HT1080 (cell line): ENCODE measurements at regions not wholly inside any gene's neighbourhood (a gene's known extent, or its start where the extent isn't known, plus 50 kb on each side); places are given as distances from the start of the nearest gene placed in this dataset.
A peak's percentile ranks its signal among the peaks of the same experiment; 100 is the strongest.
"Not testable (repeated sequence)": the region's sequence is repeated elsewhere in the genome, so short reads cannot be mapped to it uniquely, and the experiment has no call there.

ENCODE experiments used
- DNase-seq: peaks from one replicate; pipeline ENCODE4 v3.0.0-alpha.2; 2015; ENCODE audit warnings: low read depth

DNA sequence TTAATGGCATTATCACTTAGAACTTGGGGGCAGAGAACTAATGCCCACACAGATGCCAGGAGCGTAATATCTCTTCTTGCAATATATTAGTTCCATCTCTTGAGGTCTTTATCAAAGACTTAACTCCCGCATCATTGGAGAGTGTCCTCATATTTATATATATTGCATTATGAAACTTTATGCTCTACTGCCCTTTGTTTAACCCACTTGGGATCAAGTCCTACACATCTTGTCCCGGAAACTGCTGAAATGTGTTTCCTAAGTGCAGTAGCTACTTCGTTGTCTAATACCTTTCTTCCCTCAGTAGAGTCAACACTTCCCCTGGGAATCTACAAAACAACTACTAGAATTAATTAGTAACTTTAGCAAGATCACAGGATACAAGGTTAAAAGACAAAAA, 1029.2 kb downstream of the OTOL1 start:
- DNase-seq = no peak

DNA sequence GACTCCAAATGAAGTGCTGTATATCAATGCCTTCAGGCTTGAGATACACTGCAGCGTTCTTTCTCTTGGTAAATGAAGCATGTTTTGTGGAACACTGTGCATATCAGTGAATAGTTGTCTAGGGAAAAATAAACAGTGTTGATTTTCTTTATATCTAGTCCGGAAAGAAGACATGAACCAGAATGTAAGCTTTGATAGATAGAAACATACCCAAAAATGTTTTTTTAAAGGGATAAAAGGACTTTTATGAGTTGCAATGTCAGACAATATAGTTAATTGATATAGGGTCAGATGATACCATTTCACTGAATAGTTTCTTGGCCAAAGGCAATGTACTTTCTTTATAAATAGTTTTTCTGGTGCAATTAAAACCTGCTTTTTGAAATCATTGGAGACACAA, 1037.8 kb downstream of the OTOL1 start:
- DNase-seq = no peak

DNA sequence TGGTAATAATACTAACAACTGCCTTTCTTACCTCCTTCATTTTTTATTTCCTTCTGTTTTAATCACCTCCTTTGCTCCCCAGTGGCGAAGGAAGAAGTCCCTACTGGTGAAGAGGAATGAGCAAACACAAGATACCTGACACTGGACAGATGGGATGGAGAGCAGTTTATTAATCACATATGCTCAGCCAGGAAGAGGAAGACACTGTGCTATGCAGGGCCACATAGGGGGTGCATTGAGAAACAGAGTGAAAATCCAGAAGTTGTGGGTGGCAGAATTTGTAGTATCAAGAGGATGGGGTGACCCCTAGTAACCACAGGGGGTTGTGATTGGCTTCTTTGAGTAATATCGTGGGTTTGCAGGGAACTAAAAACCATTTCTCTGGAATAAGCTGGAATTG, 1041.9 kb downstream of the OTOL1 start:
- DNase-seq = no peak

DNA sequence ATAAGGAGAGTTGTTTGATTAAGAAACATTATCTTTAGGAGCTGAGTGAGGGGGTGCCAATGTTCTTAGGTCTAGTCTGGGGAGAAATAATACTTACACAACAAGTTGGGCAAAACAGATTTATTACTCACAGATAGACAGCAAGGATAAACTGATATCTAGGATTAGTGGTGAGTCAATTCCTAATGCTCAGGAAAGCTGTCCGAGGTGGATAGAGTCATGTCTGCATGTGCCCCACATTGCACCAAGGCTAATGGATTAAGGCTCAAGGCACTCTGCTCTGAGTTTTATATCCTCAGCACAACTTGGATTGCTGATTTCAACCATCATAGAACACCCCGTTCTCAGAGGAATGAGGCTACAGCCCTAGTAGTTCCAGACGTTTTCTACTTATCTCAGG, 1042.3 kb downstream of the OTOL1 start:
- DNase-seq = no peak

DNA sequence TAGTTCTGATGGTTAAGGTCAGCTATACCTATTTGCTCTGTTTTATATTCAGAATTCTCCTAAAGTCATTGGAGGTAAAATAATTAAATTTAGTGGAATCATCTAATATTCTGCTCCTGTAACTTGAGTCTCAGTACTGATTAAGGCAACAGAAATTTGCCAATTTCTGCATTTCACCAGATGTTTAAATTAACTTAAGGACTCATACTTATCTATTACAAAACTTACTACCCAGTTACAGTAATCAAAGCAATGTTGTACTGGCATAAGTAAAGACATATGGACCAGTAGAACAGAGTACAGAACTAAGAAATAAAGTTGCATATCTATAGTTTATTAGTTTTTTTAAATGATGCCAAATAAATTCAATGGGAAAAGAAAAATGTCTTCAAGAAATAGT, 1043.8 kb downstream of the OTOL1 start:
- no peak for DNase-seq

DNA sequence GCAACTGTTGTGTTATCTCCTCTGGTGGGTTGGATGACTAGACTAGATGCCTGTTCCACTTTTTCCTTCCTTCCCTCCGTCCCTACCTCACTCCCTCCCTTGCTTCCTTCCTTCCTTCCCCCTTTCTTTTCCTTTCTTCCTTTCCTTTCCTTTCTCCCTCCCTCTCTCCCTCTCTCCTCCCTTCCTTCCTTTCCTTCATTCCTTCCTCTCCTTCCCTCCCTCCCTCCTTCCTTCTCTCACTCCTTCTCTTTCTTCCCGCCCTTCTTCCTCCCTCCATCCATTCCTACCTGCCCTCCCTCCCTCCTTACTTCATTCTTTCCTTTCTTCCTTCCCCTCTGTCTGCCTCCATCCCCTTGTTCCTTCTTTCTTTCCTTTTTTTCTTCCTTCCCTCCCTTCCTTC, 1045.3 kb downstream of the OTOL1 start:
- DNase-seq = no peak

DNA sequence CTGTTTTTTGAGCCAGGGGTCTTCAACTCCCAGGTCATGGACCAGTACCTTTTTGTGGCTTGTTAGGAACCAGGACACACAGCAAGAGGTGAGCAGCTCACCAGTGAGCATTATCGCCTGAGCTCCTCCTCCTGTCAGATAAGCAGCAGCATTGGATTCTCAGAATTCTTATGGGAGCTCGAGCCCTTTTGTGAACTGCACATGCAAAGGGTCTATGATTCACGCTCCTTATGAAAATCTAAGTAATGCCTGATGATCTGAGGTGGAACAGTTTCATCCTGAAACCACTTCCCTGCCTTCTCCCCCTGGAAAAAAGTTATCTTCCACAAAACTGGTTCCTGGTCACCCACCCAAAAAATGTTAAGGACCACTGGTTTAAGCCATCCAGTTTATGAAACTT, 1047.6 kb downstream of the OTOL1 start:
- DNase-seq = no peak

- DNase-seq = no peak
Measured at GRCh38 chr3:162546910-162547309, 1050.3 kb downstream of the OTOL1 start.

GRCh38 chr3:162547321-162547720, 1050.7 kb downstream of the OTOL1 start:
- DNase-seq = no peak

DNA sequence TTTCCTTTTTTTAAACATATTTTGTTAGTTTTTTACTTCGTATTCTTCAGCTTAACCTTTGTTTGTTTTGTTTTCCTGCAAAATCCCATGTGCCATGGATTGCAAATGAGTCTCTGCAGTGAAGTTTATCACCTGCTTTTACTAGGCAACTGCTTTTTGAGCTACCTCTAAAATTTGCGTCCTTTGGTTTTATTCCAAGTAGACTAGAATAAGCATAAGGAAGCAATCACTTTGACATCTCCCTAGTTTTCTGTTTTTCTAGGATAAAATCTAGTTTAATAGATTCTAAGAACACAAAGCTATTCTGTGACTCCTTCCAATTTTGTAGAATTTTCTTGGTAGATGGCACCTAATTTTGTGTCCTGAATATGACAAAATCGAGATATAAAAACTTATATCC, 1059.2 kb downstream of the OTOL1 start:
- DNase-seq = no peak

- no peak for DNase-seq
Measured at GRCh38 chr3:162558016-162558415, 1061.4 kb downstream of the OTOL1 start.

DNA sequence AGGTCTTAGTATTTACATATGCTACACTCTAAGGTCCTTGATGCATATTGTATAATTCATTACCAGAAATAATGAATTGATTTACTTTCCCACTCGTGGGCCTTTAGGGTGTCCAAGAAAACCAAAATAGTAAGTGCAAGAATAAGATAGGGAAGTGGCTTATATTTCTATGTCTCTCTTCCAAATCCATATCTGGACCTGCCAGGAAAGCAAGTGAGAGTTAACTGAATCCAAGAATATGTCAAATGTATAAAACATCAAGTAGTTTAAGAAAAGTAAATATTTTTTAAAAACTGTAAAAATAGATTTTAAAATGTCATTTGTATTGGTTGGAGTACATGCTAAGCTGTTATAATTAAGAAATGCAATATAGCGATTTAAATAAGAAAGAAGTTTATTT, 1072.1 kb downstream of the OTOL1 start:
- no peak for DNase-seq

DNA sequence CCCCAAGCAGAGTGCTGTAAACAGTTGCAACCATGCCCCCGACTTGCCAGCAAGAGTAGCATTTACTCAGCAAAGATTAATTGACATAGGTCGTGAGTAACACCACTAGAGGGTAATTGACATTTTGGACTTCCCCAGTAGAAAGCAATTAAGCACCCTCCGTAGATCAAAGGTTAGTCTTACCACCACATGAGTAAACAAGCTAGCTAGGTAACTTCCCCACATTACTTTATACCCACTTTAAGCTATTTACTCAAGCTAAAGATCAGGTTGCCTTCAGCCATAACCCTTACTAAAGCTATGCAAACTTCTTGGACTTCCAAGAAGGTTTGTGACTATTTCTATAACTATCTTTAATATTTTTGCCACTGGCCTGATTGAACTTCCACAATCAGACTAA, 1072.7 kb downstream of the OTOL1 start:
- no peak for DNase-seq

DNA sequence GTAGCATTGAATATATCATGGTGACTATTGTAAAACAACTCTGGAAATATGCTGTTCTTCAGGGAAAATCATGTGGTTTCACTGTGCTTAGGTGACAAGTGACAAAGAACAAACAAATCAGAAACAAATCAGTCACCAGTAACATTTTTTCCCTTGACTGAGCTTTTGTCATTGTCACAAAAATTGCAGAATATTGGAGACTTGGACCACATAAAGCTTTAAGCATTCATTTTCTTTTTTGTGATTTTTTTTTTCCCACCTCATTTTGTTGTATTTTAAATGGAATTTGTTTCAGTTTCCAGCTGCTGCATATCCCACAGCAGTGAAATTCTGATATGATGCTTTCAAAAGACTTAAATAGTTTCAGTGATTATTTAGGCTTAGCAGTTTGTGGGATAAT, 1088.4 kb downstream of the OTOL1 start:
- DNase-seq = no peak

- DNase-seq = peak; percentile 14
Measured at GRCh38 chr3:162586591-162586990, 1090.0 kb downstream of the OTOL1 start.

DNA sequence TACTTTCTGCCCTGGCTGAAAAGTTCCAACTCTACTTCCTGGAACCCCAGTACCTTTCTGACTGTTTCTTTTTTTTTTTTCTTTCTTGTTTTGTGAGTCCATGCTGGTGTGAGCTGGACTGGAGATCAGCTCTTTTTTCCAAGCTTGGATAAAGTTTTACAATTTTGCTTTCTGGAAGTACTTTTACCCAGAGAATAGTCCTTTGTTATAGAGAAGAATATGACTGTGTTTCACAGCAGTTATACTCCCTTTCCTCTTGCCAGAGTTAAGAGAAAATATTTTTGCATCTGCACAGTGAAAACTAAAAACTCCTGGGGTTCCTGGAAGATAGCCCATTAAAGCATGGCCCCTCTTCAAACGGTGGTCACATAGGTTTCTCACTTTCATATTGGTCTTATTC, 1100.6 kb downstream of the OTOL1 start:
- no peak for DNase-seq

- peak; percentile 36 for DNase-seq
Measured at GRCh38 chr3:162598500-162598899, 1101.9 kb downstream of the OTOL1 start.

DNA sequence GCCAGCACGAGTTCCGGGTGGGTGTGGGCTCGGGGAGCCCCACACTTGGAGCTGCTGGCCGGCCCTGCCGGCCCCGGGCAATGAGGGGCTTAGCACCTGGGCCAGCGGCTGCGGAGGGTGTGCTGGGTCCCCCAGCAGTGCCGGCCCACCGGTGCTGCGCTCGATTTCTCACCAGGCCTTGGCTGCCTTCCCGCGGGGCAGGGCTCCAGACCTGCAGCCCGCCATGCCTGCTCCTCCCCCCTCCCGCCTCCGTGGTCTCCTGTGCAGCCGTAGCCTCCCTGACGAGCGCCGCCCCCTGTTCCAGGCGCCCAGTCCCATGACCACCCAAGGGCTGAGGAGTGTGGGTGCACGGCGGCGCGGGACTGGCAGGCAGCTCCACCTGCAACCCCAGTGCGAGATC, 1103.1 kb downstream of the OTOL1 start:
- not testable (repeated sequence) for DNase-seq

DNA sequence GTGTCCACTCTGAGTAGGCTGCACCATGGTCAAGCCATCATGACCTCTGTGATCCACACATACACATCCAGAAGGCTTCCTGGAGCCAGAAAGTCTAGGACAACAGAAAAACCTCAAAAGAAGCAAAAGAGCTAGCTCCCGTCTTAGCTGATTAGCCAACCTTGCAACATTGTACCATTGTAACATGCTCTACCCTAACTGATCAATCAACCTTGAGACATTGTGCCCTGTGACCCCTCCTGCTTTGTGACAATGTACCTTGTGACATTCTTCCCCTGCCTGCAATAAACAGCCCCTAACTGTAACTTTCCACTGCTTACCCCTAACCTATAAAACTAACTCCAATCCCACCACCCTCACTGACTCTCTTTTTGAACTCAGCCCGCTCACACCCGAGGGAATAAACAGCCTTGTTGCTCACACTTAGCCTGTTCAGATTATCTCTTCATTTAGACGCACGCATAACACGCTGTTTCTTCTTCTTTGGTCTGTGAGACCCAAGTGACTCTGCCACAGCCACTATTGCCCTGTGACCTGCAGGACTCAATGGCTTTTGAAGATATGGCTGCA, 1104.6 kb downstream of the OTOL1 start:
- DNase-seq = no peak

DNA sequence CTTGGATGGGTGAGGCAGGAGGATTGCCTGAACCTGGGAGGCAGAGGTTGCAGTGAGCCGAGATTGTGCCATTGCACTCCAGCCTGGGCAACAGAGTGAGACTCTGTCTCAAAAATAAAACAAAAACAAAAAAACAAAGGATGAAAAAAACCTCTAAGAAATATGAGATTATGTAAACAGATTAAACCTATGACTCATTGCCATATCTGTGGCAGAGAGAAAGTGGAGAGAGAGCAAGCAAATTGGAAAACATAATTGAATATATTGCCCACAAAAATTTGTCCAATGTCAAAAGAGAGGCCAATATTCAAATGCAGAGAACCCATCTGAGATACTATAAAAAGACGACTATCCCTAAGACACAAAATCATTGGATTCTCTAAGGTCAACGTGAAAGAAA, 1106.0 kb downstream of the OTOL1 start:
- peak; percentile 19 for DNase-seq

DNA sequence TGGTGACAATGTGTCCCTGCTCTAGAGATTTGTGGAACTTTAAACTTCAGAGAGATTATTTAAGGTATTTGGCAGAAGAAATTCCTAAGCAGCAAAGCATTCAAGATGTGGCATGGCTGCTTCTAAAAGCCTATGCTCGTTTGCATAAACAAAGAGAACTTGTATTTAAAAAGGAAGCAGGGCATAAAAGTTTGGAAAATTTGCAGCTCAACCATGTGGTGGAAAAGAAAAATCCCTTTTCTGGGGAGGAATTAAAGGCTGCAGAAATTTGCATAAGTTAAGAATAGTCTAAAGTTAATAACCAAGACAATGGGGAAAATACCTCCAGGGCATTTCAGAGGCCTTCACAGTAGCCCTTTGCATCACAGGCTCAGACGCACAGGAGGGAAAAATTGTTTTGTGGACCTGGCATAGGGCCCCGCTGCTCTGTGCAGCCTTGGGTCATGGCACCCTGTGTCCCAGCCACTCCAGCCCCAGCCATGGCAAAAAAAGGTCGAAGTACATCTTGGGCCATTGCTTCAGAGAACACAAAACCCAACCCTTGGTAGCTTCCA, 1109.1 kb downstream of the OTOL1 start:
- no peak for DNase-seq

GRCh38 chr3:162610261-162610660, 1113.7 kb downstream of the OTOL1 start:
- no peak for DNase-seq

DNA sequence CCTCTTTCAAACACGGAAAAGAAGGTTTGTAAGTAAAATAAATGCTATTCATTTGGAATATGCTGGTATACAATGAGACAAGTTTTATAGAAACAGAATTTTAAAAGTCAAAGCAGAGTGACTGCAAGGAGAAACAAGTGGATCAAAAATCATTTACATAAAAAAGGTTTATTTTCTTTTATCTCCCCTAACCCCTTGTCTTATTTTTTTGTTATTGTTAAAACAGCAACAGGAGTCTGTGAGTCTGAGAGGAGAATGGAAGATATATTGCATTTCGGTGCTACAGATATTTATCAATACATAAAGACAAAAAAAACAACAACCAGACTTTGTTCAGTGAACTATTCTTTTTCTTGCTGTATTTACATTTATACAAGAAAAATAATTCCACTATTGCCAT, 1116.4 kb downstream of the OTOL1 start:
- no peak for DNase-seq

DNA sequence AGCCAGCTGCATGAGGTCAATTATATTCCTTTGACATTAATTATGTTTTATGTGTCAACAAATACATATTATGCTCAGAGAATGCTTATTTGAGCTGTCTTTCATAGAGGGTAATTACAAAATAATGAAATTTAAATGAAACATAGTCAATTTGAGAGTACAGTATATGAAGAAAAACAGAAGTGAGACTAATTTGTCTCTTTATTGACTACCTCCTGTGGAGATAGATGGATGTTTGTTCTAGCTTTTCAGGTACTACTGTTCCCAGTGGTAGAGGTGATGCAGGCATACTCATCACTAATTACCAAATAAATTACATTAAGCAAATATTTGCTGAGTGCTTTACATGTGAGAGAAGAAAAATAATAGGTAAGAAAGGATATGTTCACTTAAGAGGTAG, 1129.6 kb downstream of the OTOL1 start:
- no peak for DNase-seq
